Stimulated activated naive CD8-positive, alpha-beta T cell treated with anti-CD3 and anti-CD28 coated beads, Interleukin-15, Interleukin-2, amounts not matched to agents 100 U/mL and 50 U/mL, for 24 hours (primary cell): ENCODE measurements at regions not wholly inside any gene's neighbourhood (a gene's known extent, or its start where the extent isn't known, plus 50 kb on each side); places are given as distances from the start of the nearest gene placed in this dataset.

Experiments used
- ATAC-seq: fragments of 150-1000 bp; cut with Tn5 transposase; one replicate; pipeline ENCODE4 v1.10.0; 2021
- DNase-seq: peaks from one replicate; pipeline ENCODE4 v3.0.0; 2021

- ATAC-seq (no peak), DNase-seq (no peak)
These were observed 50.5 kb upstream of the PRDM1 start for GRCh38 chr6:106035655-106036054.

- DNase-seq (no peak), ATAC-seq (no peak)
These were observed 52.3 kb upstream of the PRDM1 start for GRCh38 chr6:106033806-106034205.

DNA sequence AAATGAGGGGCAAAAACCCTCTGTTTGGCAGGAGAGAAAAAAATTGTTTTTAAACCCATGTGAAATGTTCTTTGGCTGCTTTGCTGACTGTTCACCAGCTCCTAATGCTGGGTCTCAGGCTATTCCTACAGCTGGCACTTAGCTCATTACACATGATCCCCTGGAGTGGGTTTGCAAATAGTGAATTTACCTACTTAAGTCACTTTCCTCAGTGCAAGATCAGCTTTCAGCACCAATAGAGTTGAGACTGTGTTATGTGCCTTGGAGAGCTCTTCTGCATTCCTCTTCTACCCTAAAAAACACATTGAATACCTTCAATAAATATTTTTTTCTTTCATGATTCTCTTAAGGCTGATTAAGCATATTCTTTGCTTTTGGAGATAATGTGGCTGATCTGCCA lies 58.4 kb upstream of the PRDM1 start:
- ATAC-seq (no peak), DNase-seq (no peak)

DNA sequence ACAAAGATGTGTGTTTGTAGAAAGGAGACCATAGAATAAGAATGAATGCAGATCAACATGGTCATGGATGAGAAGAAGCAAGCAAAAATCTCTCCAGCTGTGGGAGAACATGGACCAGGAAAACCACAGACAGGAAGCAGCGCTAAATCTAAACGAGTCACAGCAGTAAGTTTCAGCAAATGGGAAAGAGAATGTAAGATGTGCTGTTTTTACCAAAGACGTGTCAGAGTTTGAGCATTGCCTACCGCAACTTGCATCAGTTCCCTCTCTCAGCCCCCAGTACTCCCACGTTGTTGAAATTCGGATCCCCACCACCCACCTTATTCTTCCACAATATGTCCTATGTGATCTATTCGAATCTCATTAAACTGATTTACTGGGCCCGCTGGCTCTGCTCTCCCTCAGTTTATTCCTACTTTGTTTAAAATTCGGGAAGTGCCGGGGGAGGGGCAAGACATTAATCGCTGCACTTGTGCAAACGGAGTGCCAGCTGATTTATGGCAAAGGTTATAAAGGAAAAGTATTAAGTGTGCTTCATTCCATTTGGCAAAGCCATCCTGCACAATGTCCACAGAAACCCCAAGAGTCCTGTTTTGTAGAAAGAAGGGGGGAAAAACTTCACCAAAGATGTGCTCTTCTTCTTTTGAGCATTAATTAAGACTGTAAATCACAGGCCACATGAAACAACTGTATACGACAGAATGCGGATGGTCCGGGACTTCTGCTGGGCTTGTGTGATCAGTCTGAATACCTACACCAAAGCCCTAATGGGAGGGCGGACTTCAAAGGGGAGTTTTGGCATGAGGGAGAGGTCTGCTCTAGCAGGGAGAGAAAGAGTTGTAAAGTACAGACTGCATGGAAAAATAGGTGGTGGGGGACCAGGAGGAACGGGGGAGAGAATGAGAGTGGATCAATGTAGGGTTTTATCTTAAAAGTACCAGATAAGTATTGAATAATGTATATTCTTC lies 59.1 kb upstream of the PRDM1 start:
- ATAC-seq: no peak
- no peak for DNase-seq

DNA sequence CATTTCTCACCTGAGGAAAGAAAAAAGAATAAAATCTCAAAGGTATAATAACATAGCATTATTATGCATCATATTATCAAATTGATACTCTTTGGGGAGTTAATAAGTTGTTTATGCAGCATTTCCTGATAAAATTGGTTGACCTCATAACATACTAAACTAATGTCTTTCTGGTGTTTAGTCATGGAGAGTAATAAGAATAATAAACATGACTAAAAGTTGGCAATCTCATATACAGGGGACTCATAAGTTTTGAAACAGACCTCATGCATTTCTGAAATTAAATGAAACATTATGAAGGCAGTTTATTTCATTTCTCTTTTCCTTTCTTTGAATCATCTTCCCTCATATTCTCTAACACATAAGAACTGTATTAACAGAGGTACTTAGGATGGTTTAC lies 60.5 kb upstream of the PRDM1 start:
- no peak for DNase-seq
- no peak for ATAC-seq

- ATAC-seq (no peak), DNase-seq (no peak)
These were observed 63.3 kb upstream of the PRDM1 start for GRCh38 chr6:106022801-106023200.

- no peak for ATAC-seq
These were observed 68.7 kb upstream of the PRDM1 start for GRCh38 chr6:106017454-106017853.

DNA sequence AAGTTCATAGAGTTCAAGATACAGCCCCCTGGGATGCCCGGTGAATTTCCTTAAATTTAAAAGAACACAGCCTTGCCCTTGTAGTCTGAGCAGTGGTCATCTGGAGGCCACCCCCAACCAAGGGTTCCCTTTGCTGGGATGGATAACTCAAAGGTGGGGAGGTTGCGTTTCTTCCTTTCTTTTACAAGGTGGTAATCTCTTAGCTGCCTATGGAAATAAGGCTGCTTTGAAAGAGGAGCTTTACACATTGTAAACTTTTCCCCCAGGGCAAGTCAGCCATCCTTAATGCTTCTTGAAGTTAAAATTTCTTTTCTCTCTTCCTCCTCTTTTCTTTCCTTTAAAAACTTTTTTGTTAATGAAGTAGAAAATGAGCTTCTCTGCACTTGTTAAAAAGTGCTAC lies 71.2 kb upstream of the PRDM1 start:
- ATAC-seq (no peak), DNase-seq (no peak)

More at GRCh38 chr6:106017454-106017853, 68.7 kb upstream of the PRDM1 start:
- DNase-seq: no peak

GRCh38 chr6:106011476-106011875 lies 74.7 kb upstream of the PRDM1 start:
- DNase-seq: no peak

DNA sequence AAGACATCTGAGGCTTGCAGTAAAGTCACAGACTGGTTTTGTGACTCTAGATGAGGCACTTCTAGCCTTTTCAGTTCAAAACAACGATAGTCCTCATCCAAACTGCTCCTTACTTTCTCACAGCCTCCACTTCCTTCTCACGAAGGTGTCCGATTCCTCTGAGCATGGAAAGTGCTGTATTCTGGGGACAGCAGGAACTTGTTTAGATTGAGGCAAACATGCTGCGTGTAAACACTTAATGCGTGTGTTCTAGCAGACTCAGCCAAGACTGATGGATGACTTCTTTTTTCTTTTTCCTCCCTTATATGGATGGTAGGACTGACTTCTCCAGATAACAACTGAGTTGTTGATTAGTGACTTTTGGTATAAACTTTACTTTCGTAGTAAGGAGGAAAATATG lies 80.2 kb upstream of the PRDM1 start:
- no peak for ATAC-seq
- DNase-seq: no peak

More at GRCh38 chr6:106011476-106011875, 74.7 kb upstream of the PRDM1 start:
- ATAC-seq: no peak

- DNase-seq: no peak
- no peak for ATAC-seq
These were observed 81.1 kb upstream of the PRDM1 start for GRCh38 chr6:106005013-106005412.

- ATAC-seq: no peak
- DNase-seq: no peak
These were observed 82.7 kb upstream of the PRDM1 start for GRCh38 chr6:106003268-106003987.

GRCh38 chr6:106002005-106002404 lies 84.1 kb upstream of the PRDM1 start:
- no peak for DNase-seq
- ATAC-seq: no peak

DNA sequence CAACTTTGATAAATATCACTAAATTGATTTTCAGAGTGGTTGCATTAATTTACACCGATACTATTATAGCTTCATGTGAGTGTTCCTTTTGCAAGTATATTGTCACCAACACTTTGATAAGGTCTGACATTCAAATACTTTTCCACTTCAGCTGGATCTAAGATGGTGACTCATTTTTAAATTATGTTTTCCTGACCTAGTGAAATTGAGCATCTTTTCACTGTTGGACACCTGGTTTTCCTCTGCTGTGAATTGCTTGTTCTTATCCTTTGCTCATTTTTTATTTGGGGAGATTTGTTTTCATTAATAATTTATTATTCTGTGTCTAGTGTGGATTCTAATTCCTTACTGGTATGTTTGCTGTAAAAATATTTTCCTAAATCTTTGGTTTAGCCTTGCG lies 85.2 kb upstream of the PRDM1 start:
- ATAC-seq (no peak), DNase-seq (no peak)

- ATAC-seq: no peak
- no peak for DNase-seq
These were observed 88.7 kb upstream of the PRDM1 start for GRCh38 chr6:105997482-105997881.

DNA sequence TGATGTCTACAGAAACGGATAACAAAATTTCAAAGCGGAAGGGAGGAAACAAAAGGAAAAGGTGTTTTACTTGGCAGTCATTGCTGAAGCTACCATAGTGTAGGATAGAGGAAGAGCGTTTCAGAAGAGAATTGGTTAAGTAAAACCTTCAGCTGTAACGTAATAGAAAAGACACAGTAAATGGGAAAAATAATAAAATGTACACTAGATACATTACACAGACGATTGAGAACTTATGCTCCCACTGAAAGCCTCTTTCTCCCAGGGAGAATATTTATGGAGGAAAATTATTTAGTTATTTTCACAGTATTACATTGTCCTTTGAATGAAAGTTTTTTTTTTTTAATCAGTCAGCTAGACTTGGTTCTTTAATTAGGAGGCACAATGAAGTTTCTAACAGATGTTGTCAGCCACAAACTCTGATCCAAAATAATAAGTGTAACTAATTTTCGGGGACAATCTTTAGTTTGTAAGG lies 90.7 kb upstream of the PRDM1 start:
- DNase-seq (no peak), ATAC-seq (no peak)

GRCh38 chr6:105994591-105995390 lies 91.3 kb upstream of the PRDM1 start:
- ATAC-seq: no peak
- DNase-seq: peak; percentile 61

- peak; percentile 45 for DNase-seq
- peak; percentile 17 for ATAC-seq
These were observed 92.0 kb upstream of the PRDM1 start for GRCh38 chr6:105994118-105994590.

GRCh38 chr6:105993341-105994117 lies 92.6 kb upstream of the PRDM1 start:
- ATAC-seq (no peak), DNase-seq (no peak)

DNA sequence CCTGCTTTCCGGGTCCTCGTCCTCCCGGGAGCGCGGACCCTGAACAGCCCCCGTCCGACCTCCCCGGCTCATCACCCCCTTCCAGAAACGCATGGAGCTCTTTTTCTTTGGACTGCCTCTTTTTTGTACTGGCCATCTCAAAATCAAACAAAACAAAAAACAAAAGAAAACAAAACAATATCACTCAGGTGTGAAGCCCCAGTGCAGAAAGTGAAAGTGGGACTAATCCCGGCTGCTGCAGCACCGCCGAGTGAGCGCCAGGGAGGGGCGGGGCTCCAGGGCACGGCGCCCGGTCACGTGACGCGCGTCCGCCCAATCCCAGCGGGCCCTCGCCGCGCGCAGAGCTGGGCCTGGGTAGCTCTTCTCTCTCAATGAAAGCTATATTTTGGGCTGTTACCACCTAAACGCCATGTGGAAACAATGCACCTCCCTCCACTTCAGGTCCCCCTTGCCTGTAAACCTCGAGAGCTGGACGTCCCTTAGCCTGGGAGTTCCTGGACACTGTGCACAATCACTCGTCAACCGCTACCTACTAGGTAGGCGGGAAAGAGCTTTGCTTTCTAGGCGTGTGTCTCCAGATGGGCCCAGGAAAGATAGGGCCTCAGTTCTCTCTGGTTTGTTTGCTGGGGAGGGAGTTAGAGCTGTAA lies 93.7 kb upstream of the PRDM1 start:
- peak; percentile 90 for ATAC-seq
- peak; percentile 89 for DNase-seq
